GM12878 (cell line): ENCODE measurements at regions not wholly inside any gene's neighbourhood (a gene's known extent, or its start where the extent isn't known, plus 50 kb on each side); places are given as distances from the start of the nearest gene placed in this dataset.

Experiments used
- ATAC-seq: fragments of 200-7000 bp; cut with Tn5 transposase; 3 replicates; pipeline ENCODE4 v1.9.1; 2020; ENCODE audit warnings: mild to moderate bottlenecking, moderate library complexity
- BruUV-seq: library from RNA; stranded (reverse); fragments of 400-500 nt; replicated peaks from 2 replicates; lab custom pipeline; 2021; lab: Mats Ljungman, UMichigan
- CTCF ChIA-PET: fragments of 300-600 bp; sonication (Branson Sonifier 250); formaldehyde crosslinking; extraction: SDS; loops from one replicate; lab custom pipeline; 2021; ENCODE audit warnings: inconsistent platforms; lab: Yijun Ruan, JAX
- POLR2A ChIA-PET: fragments of 350-600 bp; formaldehyde crosslinking; extraction: SDS; loops from one replicate; lab custom pipeline; 2021; ENCODE audit warnings: inconsistent platforms; lab: Charles Lee
- RAD21 ChIA-PET: fragments of 300-600 bp; sonication (Branson Sonifier 250); formaldehyde crosslinking; loops from one replicate; lab custom pipeline; 2023; ENCODE audit warnings: antibody characterized with exemption; ENCODE audit not compliant: unreplicated experiment; lab: Charles Lee
- SMC1A ChIA-PET: fragments of 300-600 bp; sonication (Branson Sonifier 250); formaldehyde crosslinking; loops from one replicate; lab custom pipeline; 2023; ENCODE audit not compliant: unreplicated experiment, uncharacterized antibody; lab: Charles Lee
- DNase-seq: peaks from one replicate; pipeline ENCODE4 v3.0.0-alpha.2; 2011; ENCODE audit warnings: low read depth, low spot score
- FAIRE-seq: peaks from 3 replicates; lab custom pipeline; 2011; peaks lifted over from hg19 to GRCh38; lab: Jason Lieb, UNC
- H2AFZ ChIP-seq: 2 replicates; pipeline ENCODE4 v1.6.0; 2011; ENCODE audit warnings: low read depth, low read length, control low read depth; ENCODE audit not compliant: control insufficient read depth
- H3K27ac ChIP-seq: 2 replicates; pipeline ENCODE4 v1.5.1; 2011; ENCODE audit warnings: control low read depth; ENCODE audit not compliant: control insufficient read depth, insufficient read depth
- H3K27me3 ChIP-seq, 2 experiments: replicated peaks in 1 of 2; 2 replicates each; pipeline versions ENCODE4 v1.6.0 to v1.6.1; 2011; ENCODE audit warnings: low read length in 1 of 2; ENCODE audit not compliant: control insufficient read depth in 2 of 2, insufficient read depth in 2 of 2
- H3K36me3 ChIP-seq, 2 experiments: 2 replicates each; pipeline ENCODE4 v1.5.1; 2011; ENCODE audit warnings: low read length in 1 of 2; ENCODE audit not compliant: control insufficient read depth in 2 of 2, insufficient read depth in 2 of 2
- H3K4me1 ChIP-seq: 2 replicates; pipeline ENCODE4 v1.6.1; 2011; ENCODE audit warnings: mild to moderate bottlenecking, low read length, moderate library complexity, mixed read lengths; ENCODE audit not compliant: control insufficient read depth, insufficient read depth
- H3K4me2 ChIP-seq: 2 replicates; pipeline ENCODE4 v1.6.0; 2011; ENCODE audit warnings: control low read depth; ENCODE audit not compliant: control insufficient read depth, insufficient read depth
- H3K4me3 ChIP-seq: fragments of 200-600 bp; sonication (generic); 2 replicates; pipeline ENCODE4 v1.5.1; 2016
- H3K79me2 ChIP-seq: 2 replicates; pipeline ENCODE4 v1.6.0; 2011; ENCODE audit warnings: low read length; ENCODE audit not compliant: control insufficient read depth, insufficient read depth
- H3K9ac ChIP-seq: 2 replicates; pipeline ENCODE4 v1.8.0; 2011; ENCODE audit warnings: low read length, control low read depth, mixed read lengths; ENCODE audit not compliant: control insufficient read depth, insufficient read depth
- H3K9me3 ChIP-seq: replicated peaks from 3 replicates; pipeline ENCODE4 v1.5.1; 2011; ENCODE audit warnings: mild to moderate bottlenecking, low read length; ENCODE audit not compliant: control insufficient read depth, insufficient read depth
- H4K20me1 ChIP-seq: 2 replicates; pipeline ENCODE4 v1.6.0; 2011; ENCODE audit not compliant: control insufficient read depth, insufficient read depth
- ATF7 ChIP-seq: fragments of 450-650 bp; IDR thresholded peaks from 2 replicates; pipeline ENCODE4 v1.6.1; 2016; ENCODE audit warnings: low read depth, mild to moderate bottlenecking
- BHLHE40 ChIP-seq, 2 experiments: fragments of 450-650 bp in 1 of 2; IDR thresholded peaks; 2 replicates each; pipeline ENCODE4 v1.6.1; 2011 to 2017; ENCODE audit warnings: low read depth in 2 of 2, borderline replicate concordance in 1 of 2, improper control_type of control experiment in 1 of 2, low read length in 1 of 2, mild to moderate bottlenecking in 1 of 2
- BMI1 ChIP-seq: fragments of 450-650 bp; IDR thresholded peaks from 2 replicates; pipeline ENCODE4 v1.6.1; 2016; ENCODE audit warnings: mild to moderate bottlenecking, moderate library complexity, borderline replicate concordance
- BRCA1 ChIP-seq: IDR thresholded peaks from 2 replicates; pipeline ENCODE4 v1.6.1; 2011; ENCODE audit warnings: low read depth, low read length, improper control_type of control experiment
- EED ChIP-seq: sonication (generic); IDR thresholded peaks from 2 replicates; pipeline ENCODE4 v1.6.1; 2016; ENCODE audit warnings: antibody characterized with exemption, low read depth
- GATAD2B ChIP-seq: fragments of 450-650 bp; conservative IDR thresholded peaks from 2 replicates; pipeline ENCODE4 v1.6.1; 2017; ENCODE audit warnings: low read depth, mild to moderate bottlenecking, moderate library complexity
- HDAC2 ChIP-seq: fragments of 200-600 bp; sonication (generic); IDR thresholded peaks from 2 replicates; pipeline ENCODE4 v1.6.1; 2017
- NFYB ChIP-seq: IDR thresholded peaks from 2 replicates; pipeline ENCODE4 v1.6.1; 2011; ENCODE audit warnings: low read depth, mild to moderate bottlenecking, low read length, improper control_type of control experiment, moderate library complexity; ENCODE audit not compliant: insufficient read depth
- NR2F1 ChIP-seq: fragments of 450-650 bp; conservative IDR thresholded peaks from 2 replicates; pipeline ENCODE4 v1.6.1; 2017; ENCODE audit warnings: mild to moderate bottlenecking
- RBBP5 ChIP-seq: fragments of 200-600 bp; sonication (generic); conservative IDR thresholded peaks from 2 replicates; pipeline ENCODE4 v1.6.1; 2016
- SUZ12 ChIP-seq: fragments of 200-600 bp; sonication (generic); IDR thresholded peaks from one replicate; pipeline ENCODE4 v1.6.1; 2018; ENCODE audit warnings: antibody characterized with exemption, mild to moderate bottlenecking; ENCODE audit not compliant: unreplicated experiment
- TAF1 ChIP-seq: IDR thresholded peaks from 2 replicates; pipeline ENCODE4 v1.6.1; 2011; ENCODE audit warnings: mild to moderate bottlenecking, low read depth, low read length, borderline replicate concordance
- ZBTB40 ChIP-seq: fragments of 450-650 bp; IDR thresholded peaks from 2 replicates; pipeline ENCODE4 v1.6.1; 2016; ENCODE audit warnings: mild to moderate bottlenecking, moderate library complexity, borderline replicate concordance
- WGBS: methylation state at CpG from one replicate; pipeline ENCODE4 v1.1.6; 2016; ENCODE audit warnings: low lambda C conversion rate; ENCODE audit not compliant: insufficient replicate concordance, insufficient coverage; ENCODE audit errors: missing lambda C conversion rate; 5-methylcytosine and 5-hydroxymethylcytosine counted together
- in situ Hi-C: fragments of 300-500 bp; cut with MboI; formaldehyde crosslinking; loops from 9 replicates; pipeline ENCODE4 v1.14.3; 2018; ENCODE audit warnings: mixed read lengths
- intact Hi-C: fragments of 100-400 bp; cut with micrococcal nuclease; formaldehyde crosslinking; loops from one replicate; pipeline ENCODE4 v1.14.2; 2022; ENCODE audit not compliant: unreplicated experiment
- TF ChIP-seq, protein P1 (sequence below), 3 experiments: IDR thresholded peaks in 2 of 3; conservative IDR thresholded peaks in 1 of 3; 2 replicates each; pipeline ENCODE4 v1.5.1; 2011; ENCODE audit warnings: low read depth in 3 of 3, low read length in 3 of 3, mild to moderate bottlenecking in 3 of 3, control low read depth in 2 of 3, moderate library complexity in 2 of 3, inconsistent platforms in 1 of 3, mixed read lengths in 1 of 3; ENCODE audit not compliant: control insufficient read depth in 2 of 3, insufficient read depth in 1 of 3; ENCODE audit errors: extremely low read depth in 1 of 3

- no peaks in the 10 kb centered on the region for H3K9me3 ChIP-seq
- no peak overlapping the region for H2AFZ ChIP-seq
- no peaks in the 10 kb centered on the region for H3K36me3 ChIP-seq
- no peaks in the 10 kb centered on the region for H3K4me1 ChIP-seq
- 67% methylated on average over 10 of the region's 10 CpGs for WGBS
- CTCF ChIA-PET: no interaction called here
- no peak overlapping the region for H3K9ac ChIP-seq
- SMC1A ChIA-PET: no interaction called here
- H4K20me1 ChIP-seq: no peaks in the 10 kb centered on the region
- TF ChIP-seq ZBTB40 (no peak), EED (no peak), NFYB (no peak)
- H3K4me3 ChIP-seq: no peak overlapping the region
- no peak for DNase-seq
- POLR2A ChIA-PET: no interaction called here
- no peak for FAIRE-seq
- H3K27ac ChIP-seq: no peak overlapping the region
- RAD21 ChIA-PET: no interaction called here
- in situ Hi-C loops (no loop called here), intact Hi-C loops (no loop called here)
- H3K4me2 ChIP-seq: no peak overlapping the region
- no peak for ATAC-seq
- BruUV-seq: no TSS peak
- H3K27me3 ChIP-seq: no peaks in the 10 kb centered on the region; a peak in 1 of 4 replicates
- H3K79me2 ChIP-seq: no peaks in the 10 kb centered on the region
Observed at GRCh38 chr13:91284335-91284734, 63.2 kb upstream of the MIR17HG start.

DNA sequence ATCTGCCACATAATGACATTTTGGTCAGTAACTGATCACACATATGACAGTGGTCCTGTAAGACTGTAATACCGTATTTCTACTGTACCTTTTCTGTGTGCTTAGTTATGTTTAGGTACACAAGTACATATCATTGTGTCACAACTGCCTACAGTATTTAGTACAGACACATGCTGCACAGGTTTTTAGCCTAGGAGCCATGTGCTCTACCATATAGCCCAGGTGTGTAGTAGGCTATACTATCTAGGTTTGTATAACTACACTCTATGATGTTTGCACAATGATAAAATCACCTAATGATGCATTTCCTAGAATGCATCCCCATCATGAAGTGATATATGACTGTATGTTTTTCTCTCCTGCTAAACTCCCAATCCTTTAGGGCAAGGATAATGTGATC, 61.2 kb upstream of the MIR17HG start:
- CTCF ChIA-PET: no interaction called here
- RAD21 ChIA-PET: no interaction called here
- Histone ChIP-seq H3K79me2 (no peaks in the 10 kb centered on the region), H3K4me2 (no peak overlapping the region), H3K27ac (no peak overlapping the region), H3K27me3 (no peaks in the 10 kb centered on the region; a peak in 1 of 4 replicates), H3K9ac (no peak overlapping the region), H3K36me3 (no peaks in the 10 kb centered on the region), H2AFZ (no peak overlapping the region), H3K9me3 (no peaks in the 10 kb centered on the region), H3K4me1 (no peaks in the 10 kb centered on the region), H3K4me3 (no peak overlapping the region), H4K20me1 (no peaks in the 10 kb centered on the region)
- FAIRE-seq: no peak
- BruUV-seq: no TSS peak
- POLR2A ChIA-PET: no interaction called here
- WGBS: 3% methylated on average over 1 of the region's 1 CpG
- in situ Hi-C loops (no loop called here), intact Hi-C loops (no loop called here)
- no peak for DNase-seq
- SMC1A ChIA-PET: no interaction called here
- ATAC-seq: no peak
- no peak for TF ChIP-seq GATAD2B
- no peak for TF ChIP-seq HDAC2
- no peak for TF ChIP-seq NR2F1
- no peak for TF ChIP-seq SUZ12
- TF ChIP-seq, protein P1, sequence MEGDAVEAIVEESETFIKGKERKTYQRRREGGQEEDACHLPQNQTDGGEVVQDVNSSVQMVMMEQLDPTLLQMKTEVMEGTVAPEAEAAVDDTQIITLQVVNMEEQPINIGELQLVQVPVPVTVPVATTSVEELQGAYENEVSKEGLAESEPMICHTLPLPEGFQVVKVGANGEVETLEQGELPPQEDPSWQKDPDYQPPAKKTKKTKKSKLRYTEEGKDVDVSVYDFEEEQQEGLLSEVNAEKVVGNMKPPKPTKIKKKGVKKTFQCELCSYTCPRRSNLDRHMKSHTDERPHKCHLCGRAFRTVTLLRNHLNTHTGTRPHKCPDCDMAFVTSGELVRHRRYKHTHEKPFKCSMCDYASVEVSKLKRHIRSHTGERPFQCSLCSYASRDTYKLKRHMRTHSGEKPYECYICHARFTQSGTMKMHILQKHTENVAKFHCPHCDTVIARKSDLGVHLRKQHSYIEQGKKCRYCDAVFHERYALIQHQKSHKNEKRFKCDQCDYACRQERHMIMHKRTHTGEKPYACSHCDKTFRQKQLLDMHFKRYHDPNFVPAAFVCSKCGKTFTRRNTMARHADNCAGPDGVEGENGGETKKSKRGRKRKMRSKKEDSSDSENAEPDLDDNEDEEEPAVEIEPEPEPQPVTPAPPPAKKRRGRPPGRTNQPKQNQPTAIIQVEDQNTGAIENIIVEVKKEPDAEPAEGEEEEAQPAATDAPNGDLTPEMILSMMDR (IDR thresholded peaks at IDR 0.05 in 2 of 3, conservative IDR thresholded peaks at IDR 0.05 in 1 of 3; ENCODE audit: control insufficient read depth in 2 of 3, extremely low read depth in 1 of 3, insufficient read depth in 1 of 3, low read depth in 3 of 3, low read length in 3 of 3): no peak
- TF ChIP-seq BHLHE40 (IDR thresholded peaks at IDR 0.05; ENCODE audit: borderline replicate concordance in 1 of 2, low read depth in 2 of 2, low read length in 1 of 2): no peak
- TF ChIP-seq TAF1: no peak
- no peak for TF ChIP-seq BMI1
- no peak for TF ChIP-seq ATF7
- no peak for TF ChIP-seq RBBP5
- TF ChIP-seq BRCA1: no peak
